ENCODE measurements at regions not wholly inside any gene's neighbourhood (a gene's known extent, or its start where the extent isn't known, plus 50 kb on each side); places are given as distances from the start of the nearest gene placed in this dataset.

- H3K79me2 ChIP-seq (ENCODE audit: insufficient read depth, low read length): no peaks in the 10 kb centered on the region
- H3K27me3 ChIP-seq (ENCODE audit: insufficient read depth, low read length): no peaks in the 10 kb centered on the region
- no peaks in the 10 kb centered on the region for H3F3A ChIP-seq (ENCODE audit: insufficient read depth, low read length)
- no peaks in the 10 kb centered on the region for H3K9me3 ChIP-seq (ENCODE audit: low read length)
- no peak for TF ChIP-seq CTCF (IDR thresholded peaks at IDR 0.05; ENCODE audit: low read length)
- no peak for TF ChIP-seq EZH2 (IDR thresholded peaks at IDR 0.05; ENCODE audit: borderline replicate concordance, low read length)
- no peaks in the 10 kb centered on the region for H3K9me2 ChIP-seq (ENCODE audit: low read depth, low read length)
- H3K36me3 ChIP-seq (ENCODE audit: insufficient read depth, low read length): no peaks in the 10 kb centered on the region
- H2AFZ ChIP-seq (ENCODE audit: low read length): no peak overlapping the region
- no peak overlapping the region for H3K4me2 ChIP-seq (ENCODE audit: low read length)
- no peak overlapping the region for H3K27ac ChIP-seq (ENCODE audit: low read depth, low read length, poor library complexity, severe bottlenecking)
- H4K20me1 ChIP-seq (ENCODE audit: insufficient read depth, low read length): no peaks in the 10 kb centered on the region
- no peaks in the 10 kb centered on the region for H3K4me1 ChIP-seq (ENCODE audit: insufficient read depth, low read length, severe bottlenecking)
- no peak overlapping the region for H3K4me3 ChIP-seq (ENCODE audit: low read depth, low read length, poor library complexity, severe bottlenecking)
- H3K9ac ChIP-seq (ENCODE audit: low read length): no peak overlapping the region
Observed at GRCh38 chr10:62996516-62996915, 136.6 kb upstream of the NRBF2 start.

GRCh38 chr10:62993121-62993520, 140.0 kb upstream of the NRBF2 start:
- no peaks in the 10 kb centered on the region for H3K79me2 ChIP-seq (ENCODE audit: insufficient read depth, low read length)
- no peaks in the 10 kb centered on the region for H3F3A ChIP-seq (ENCODE audit: insufficient read depth, low read length)
- no peak for TF ChIP-seq EZH2 (IDR thresholded peaks at IDR 0.05; ENCODE audit: borderline replicate concordance, low read length)
- TF ChIP-seq CTCF (IDR thresholded peaks at IDR 0.05; ENCODE audit: low read length): no peak
- no peaks in the 10 kb centered on the region for H3K36me3 ChIP-seq (ENCODE audit: insufficient read depth, low read length)
- H3K27ac ChIP-seq (ENCODE audit: low read depth, low read length, poor library complexity, severe bottlenecking): no peak overlapping the region
- H3K27me3 ChIP-seq (ENCODE audit: insufficient read depth, low read length): no peaks in the 10 kb centered on the region
- no peak overlapping the region for H3K4me3 ChIP-seq (ENCODE audit: low read depth, low read length, poor library complexity, severe bottlenecking)
- H3K4me2 ChIP-seq (ENCODE audit: low read length): no peak overlapping the region
- no peaks in the 10 kb centered on the region for H3K9me2 ChIP-seq (ENCODE audit: low read depth, low read length)
- H3K9ac ChIP-seq (ENCODE audit: low read length): no peak overlapping the region
- H4K20me1 ChIP-seq (ENCODE audit: insufficient read depth, low read length): no peaks in the 10 kb centered on the region
- no peaks in the 10 kb centered on the region for H3K4me1 ChIP-seq (ENCODE audit: insufficient read depth, low read length, severe bottlenecking)
- H2AFZ ChIP-seq (ENCODE audit: low read length): no peak overlapping the region
- no peaks in the 10 kb centered on the region for H3K9me3 ChIP-seq (ENCODE audit: low read length)

- TF ChIP-seq EZH2 (IDR thresholded peaks at IDR 0.05; ENCODE audit: borderline replicate concordance, low read length) (no peak), CTCF (IDR thresholded peaks at IDR 0.05; ENCODE audit: low read length) (no peak)
- Histone ChIP-seq H3F3A (ENCODE audit: insufficient read depth, low read length) (no peaks in the 10 kb centered on the region), H3K79me2 (ENCODE audit: insufficient read depth, low read length) (no peaks in the 10 kb centered on the region), H3K4me2 (ENCODE audit: low read length) (no peak overlapping the region), H3K4me3 (ENCODE audit: low read depth, low read length, poor library complexity, severe bottlenecking) (no peak overlapping the region), H3K9me2 (ENCODE audit: low read depth, low read length) (no peaks in the 10 kb centered on the region), H3K36me3 (ENCODE audit: insufficient read depth, low read length) (no peaks in the 10 kb centered on the region), H3K9me3 (ENCODE audit: low read length) (no peaks in the 10 kb centered on the region), H3K27ac (ENCODE audit: low read depth, low read length, poor library complexity, severe bottlenecking) (no peak overlapping the region), H3K27me3 (ENCODE audit: insufficient read depth, low read length) (no peaks in the 10 kb centered on the region), H4K20me1 (ENCODE audit: insufficient read depth, low read length) (no peaks in the 10 kb centered on the region), H2AFZ (ENCODE audit: low read length) (no peak overlapping the region), H3K9ac (ENCODE audit: low read length) (no peak overlapping the region), H3K4me1 (ENCODE audit: insufficient read depth, low read length, severe bottlenecking) (no peaks in the 10 kb centered on the region)
Observed at GRCh38 chr10:62992145-62992721, 140.9 kb upstream of the NRBF2 start.

All from OCI-LY1 (cell line).